ENCODE measurements at regions not wholly inside any gene's neighbourhood (a gene's known extent, or its start where the extent isn't known, plus 50 kb on each side); places are given as distances from the start of the nearest gene placed in this dataset.

GRCh38 chr2:429142-429541 lies 141.3 kb upstream of the ALKAL2 start:
- no peak for TF ChIP-seq CTCF (IDR thresholded peaks at IDR 0.05; ENCODE audit: borderline replicate concordance, extremely low read depth, low read length, poor library complexity, severe bottlenecking)
- no peak for TF ChIP-seq EZH2 (IDR thresholded peaks at IDR 0.05; ENCODE audit: borderline replicate concordance, low read depth, low read length, severe bottlenecking)
